K562 (cell line): ENCODE measurements at regions not wholly inside any gene's neighbourhood (a gene's known extent, or its start where the extent isn't known, plus 50 kb on each side); places are given as distances from the start of the nearest gene placed in this dataset.

Source experiments
- ATAC-seq: fragments of 200-7000 bp; cut with Tn5 transposase; 3 replicates; pipeline ENCODE4 v1.9.1; 2020; ENCODE audit warnings: moderate library complexity
- BruUV-seq: library from RNA; stranded (reverse); fragments of 400-500 nt; replicated peaks from 2 replicates; lab custom pipeline; 2021; lab: Mats Ljungman, UMichigan
- CTCF ChIA-PET: fragments of 300-600 bp; formaldehyde crosslinking; extraction: SDS; loops from one replicate; lab custom pipeline; 2021; ENCODE audit warnings: low intra/inter-chr PET ratio; lab: Yijun Ruan, JAX
- POLR2A ChIA-PET: fragments of 300-600, 350-650 bp; sonication (Branson Sonifier 250); formaldehyde crosslinking; extraction: SDS; loops from one replicate; lab custom pipeline; 2021; ENCODE audit warnings: antibody characterized with exemption, inconsistent platforms; lab: Yijun Ruan, JAX
- DNase-seq, 4 experiments: peaks; one replicate each; pipeline versions ENCODE4 v3.0.0 to v3.0.0-alpha.2; 2011 to 2018; ENCODE audit warnings: low spot score in 3 of 4, mixed read lengths in 3 of 4; ENCODE audit errors: extremely low read depth in 1 of 4
- FAIRE-seq: peaks from 2 replicates; lab custom pipeline; 2011; peaks lifted over from hg19 to GRCh38; lab: Jason Lieb, UNC
- H2AFZ ChIP-seq: 2 replicates; pipeline ENCODE4 v1.6.0; 2011; ENCODE audit warnings: low read depth, low read length, control low read depth, inconsistent platforms
- H3K27ac ChIP-seq: fragments of 200-600 bp; 3 replicates; pipeline ENCODE4 v1.8.0; 2011; ENCODE audit warnings: low read depth, mild to moderate bottlenecking, control low read depth, inconsistent platforms, low read length, moderate library complexity, mixed read lengths; ENCODE audit errors: extremely low read depth
- H3K27me3 ChIP-seq, 2 experiments: fragments of 300-600 bp in 1 of 2; 2 replicates in 1 of 2; 3 replicates in 1 of 2; pipeline versions ENCODE4 v1.6.0 to v1.8.0; 2011; ENCODE audit warnings: inconsistent platforms in 2 of 2, low read length in 2 of 2, mild to moderate bottlenecking in 1 of 2, mixed read lengths in 1 of 2, moderate library complexity in 1 of 2; ENCODE audit not compliant: control insufficient read depth in 2 of 2, insufficient read depth in 2 of 2
- H3K36me3 ChIP-seq: fragments of 300-600 bp; 3 replicates; pipeline ENCODE4 v1.8.0; 2011; ENCODE audit warnings: mild to moderate bottlenecking, low read length, inconsistent platforms; ENCODE audit not compliant: control insufficient read depth, insufficient read depth
- H3K4me1 ChIP-seq, 2 experiments: fragments of 200-600 bp in 1 of 2; replicated peaks in 1 of 2; 2 replicates in 1 of 2; 3 replicates in 1 of 2; pipeline versions ENCODE4 v1.5.1 to v1.8.0; 2011; ENCODE audit warnings: inconsistent platforms in 2 of 2, low read length in 2 of 2, mild to moderate bottlenecking in 1 of 2, mixed read lengths in 1 of 2, moderate library complexity in 1 of 2; ENCODE audit not compliant: control insufficient read depth in 2 of 2, insufficient read depth in 2 of 2
- H3K4me2 ChIP-seq: 2 replicates; pipeline ENCODE4 v1.6.1; 2011; ENCODE audit warnings: low read length, control low read depth, inconsistent platforms, mixed read lengths; ENCODE audit not compliant: insufficient read depth
- H3K4me3 ChIP-seq: fragments of 200-600 bp; sonication (generic), shearing (Covaris generic); 2 replicates; pipeline ENCODE4 v1.5.1; 2016; ENCODE audit warnings: control low read depth, inconsistent platforms
- H3K79me2 ChIP-seq: fragments of 200-600 bp; 3 replicates; pipeline ENCODE4 v1.8.0; 2011; ENCODE audit warnings: low read length, inconsistent platforms; ENCODE audit not compliant: control insufficient read depth, insufficient read depth
- H3K9ac ChIP-seq, 2 experiments: 2 replicates each; pipeline versions ENCODE4 v1.6.0 to v1.6.1; 2011; ENCODE audit warnings: low read depth in 2 of 2, low read length in 2 of 2, control low read depth in 1 of 2, inconsistent platforms in 1 of 2, mild to moderate bottlenecking in 1 of 2, mixed read lengths in 1 of 2; ENCODE audit not compliant: insufficient read depth in 1 of 2
- H3K9me1 ChIP-seq: one replicate; pipeline ENCODE4 v1.6.0; 2011; ENCODE audit warnings: inconsistent platforms, mild to moderate bottlenecking, low read length, moderate library complexity; ENCODE audit not compliant: control insufficient read depth, insufficient read depth
- H3K9me3 ChIP-seq: replicated peaks from 2 replicates; pipeline ENCODE4 v1.5.1; 2011; ENCODE audit warnings: low read depth, low read length, inconsistent platforms; ENCODE audit not compliant: control insufficient read depth, insufficient read depth
- H4K20me1 ChIP-seq: replicated peaks from 2 replicates; pipeline ENCODE4 v1.6.1; 2011; ENCODE audit warnings: low read length, inconsistent platforms, mixed read lengths; ENCODE audit not compliant: control insufficient read depth, insufficient read depth
- RBM17 ChIP-seq: fragments of 200-400 bp; formaldehyde crosslinking; IDR thresholded peaks from 2 replicates; pipeline ENCODE4 v1.6.1; 2017; ENCODE audit warnings: low read depth, mild to moderate bottlenecking, low read length, borderline replicate concordance
- SREBF2 ChIP-seq: sonication (generic); formaldehyde crosslinking; IDR thresholded peaks from 2 replicates; pipeline ENCODE4 v1.4.0; 2020; ENCODE audit warnings: mild to moderate bottlenecking, missing genetic modification reagents
- TOE1 ChIP-seq, 2 experiments: fragments of 450-650 bp in 1 of 2; sonication (generic) in 1 of 2; formaldehyde crosslinking in 1 of 2; IDR thresholded peaks; 2 replicates each; pipeline versions ENCODE4 v1.7.1 to v1.8.0; 2016 to 2022; ENCODE audit warnings: borderline replicate concordance in 2 of 2, mild to moderate bottlenecking in 2 of 2, antibody characterized with exemption in 1 of 2, inconsistent platforms in 1 of 2, low read depth in 1 of 2, missing genetic modification reagents in 1 of 2, moderate library complexity in 1 of 2
- ZZZ3 ChIP-seq: fragments of 450-650 bp; IDR thresholded peaks from 2 replicates; pipeline ENCODE4 v1.6.1; 2016; ENCODE audit warnings: antibody characterized with exemption, mild to moderate bottlenecking, moderate library complexity
- WGBS: fragments of 100-300 bp; shearing (Covaris generic); methylation state at CpG from one replicate; pipeline ENCODE4 v1.1.6; 2016; ENCODE audit warnings: low coverage, mixed read lengths; ENCODE audit not compliant: insufficient coverage; ENCODE audit errors: missing lambda C conversion rate; 5-methylcytosine and 5-hydroxymethylcytosine counted together
- in situ Hi-C: fragments of 300-500 bp; cut with MboI; formaldehyde crosslinking; loops from 4 replicates; pipeline ENCODE4 v1.15.0; 2018; ENCODE audit warnings: inconsistent platforms, mixed read lengths
- intact Hi-C: fragments of 100-400 bp; cut with micrococcal nuclease; formaldehyde crosslinking; loops from 2 replicates; pipeline ENCODE4 v1.14.2; 2022
- TF ChIP-seq, protein P1 (sequence below): sonication (generic); formaldehyde crosslinking; IDR thresholded peaks from 2 replicates; pipeline ENCODE4 v1.8.1; 2022; ENCODE audit warnings: missing genetic modification reagents
- TF ChIP-seq, protein P2 (sequence below), 2 experiments: fragments of 250-450 bp in 1 of 2; fragments of 450-650 bp in 1 of 2; sonication (Bioruptor Pico) in 1 of 2; IDR thresholded peaks; 2 replicates each; pipeline versions ENCODE4 v1.6.1 to v1.8.0; 2016 to 2021; ENCODE audit warnings: mild to moderate bottlenecking in 2 of 2, moderate library complexity in 2 of 2, missing compliant biosample characterization in 1 of 2, missing genetic modification characterization in 1 of 2

GRCh38 chr12:127101076-127101475, 1165.9 kb upstream of the TMEM132C start:
- in situ Hi-C loops: loop anchor here (10.0 kb wide), 1 partner anchor 934 kb away; no protein-coding TSS in a partner anchor
- Histone ChIP-seq H3K27ac (no peak overlapping the region), H3K9ac (no peak overlapping the region), H3K4me1 (no peaks in the 10 kb centered on the region), H3K4me2 (no peak overlapping the region), H4K20me1 (no peaks in the 10 kb centered on the region), H3K27me3 (no peaks in the 10 kb centered on the region), H3K9me1 (no peaks in the 10 kb centered on the region), H2AFZ (no peak overlapping the region), H3K9me3 (no peaks in the 10 kb centered on the region), H3K4me3 (no peak overlapping the region), H3K36me3 (no peaks in the 10 kb centered on the region), H3K79me2 (no peaks in the 10 kb centered on the region)
- TF ChIP-seq RBM17: no peak
- no peak for TF ChIP-seq ZZZ3
- TF ChIP-seq, protein P1, sequence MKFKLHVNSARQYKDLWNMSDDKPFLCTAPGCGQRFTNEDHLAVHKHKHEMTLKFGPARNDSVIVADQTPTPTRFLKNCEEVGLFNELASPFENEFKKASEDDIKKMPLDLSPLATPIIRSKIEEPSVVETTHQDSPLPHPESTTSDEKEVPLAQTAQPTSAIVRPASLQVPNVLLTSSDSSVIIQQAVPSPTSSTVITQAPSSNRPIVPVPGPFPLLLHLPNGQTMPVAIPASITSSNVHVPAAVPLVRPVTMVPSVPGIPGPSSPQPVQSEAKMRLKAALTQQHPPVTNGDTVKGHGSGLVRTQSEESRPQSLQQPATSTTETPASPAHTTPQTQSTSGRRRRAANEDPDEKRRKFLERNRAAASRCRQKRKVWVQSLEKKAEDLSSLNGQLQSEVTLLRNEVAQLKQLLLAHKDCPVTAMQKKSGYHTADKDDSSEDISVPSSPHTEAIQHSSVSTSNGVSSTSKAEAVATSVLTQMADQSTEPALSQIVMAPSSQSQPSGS (CRISPR knock-in tag): no peak
- 60% methylated on average over 1 of the region's 1 CpG for WGBS
- intact Hi-C loops: loop anchor here (10.0 kb wide), 1 partner anchor 76 kb away; no protein-coding TSS in a partner anchor
- DNase-seq (no peak), ATAC-seq (no peak), FAIRE-seq (no peak)
- POLR2A ChIA-PET: interaction anchor here (0.5 to 1.6 kb wide), 4 partner anchors 8 to 69 kb away, joined by 3 read pairs; no protein-coding TSS in a partner anchor
- CTCF ChIA-PET: no interaction called here
- BruUV-seq: no TSS peak

DNA sequence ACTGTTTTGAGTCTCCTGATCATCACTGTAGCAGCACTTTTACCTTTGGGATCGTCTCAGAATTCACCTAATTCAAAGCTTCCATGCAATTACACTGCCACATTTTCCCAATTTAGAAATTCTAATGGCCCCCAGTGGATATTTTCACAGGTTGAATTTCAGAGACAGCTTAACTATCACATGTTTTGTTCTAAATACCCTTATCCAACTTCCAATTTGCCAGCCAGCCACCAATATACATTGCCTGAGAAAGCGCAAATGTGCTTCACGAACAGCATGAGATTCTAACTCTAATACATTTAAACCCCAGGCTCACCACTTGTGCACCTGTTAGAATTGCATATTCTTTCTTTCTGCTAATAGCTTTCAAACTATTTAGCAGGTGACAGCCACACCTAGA, 1160.9 kb upstream of the TMEM132C start:
- no TSS peak for BruUV-seq
- peaks cover 9% of the 10 kb centered on the region for H3K79me2 ChIP-seq
- DNase-seq (no peak), FAIRE-seq (no peak), ATAC-seq (no peak)
- no peak overlapping the region for H3K27ac ChIP-seq
- H3K4me1 ChIP-seq: peaks cover 0 to 4% of the 10 kb centered on the region in 2 experiments; a peak in 3 of 5 replicates
- ChIA-PET CTCF (interaction anchor here (0.5 kb wide), 1 partner anchor 10 kb away, joined by 4 read pairs; no protein-coding TSS in a partner anchor), POLR2A (no interaction called here)
- no peak overlapping the region for H3K4me3 ChIP-seq
- H2AFZ ChIP-seq: no peak overlapping the region
- H3K9me3 ChIP-seq: no peaks in the 10 kb centered on the region
- intact Hi-C loops: loop anchor here (5.0 to 10.0 kb wide), 3 partner anchors 51 to 276 kb away; no protein-coding TSS in a partner anchor
- H3K4me2 ChIP-seq: no peak overlapping the region
- no peak overlapping the region for H3K9ac ChIP-seq
- H4K20me1 ChIP-seq: no peaks in the 10 kb centered on the region
- 92% methylated on average over 3 of the region's 3 CpGs for WGBS
- no peaks in the 10 kb centered on the region for H3K27me3 ChIP-seq
- H3K36me3 ChIP-seq: 0 out of 3 replicates have a peak, but pooled peaks cover 2% of the 10 kb centered on the region
- H3K9me1 ChIP-seq: no peaks in the 10 kb centered on the region
- TF ChIP-seq TOE1 (IDR thresholded peaks at IDR 0.05; ENCODE audit: borderline replicate concordance) (no peak), TOE1 (CRISPR knock-in tag; IDR thresholded peaks at IDR 0.05; ENCODE audit: borderline replicate concordance, low read depth) (no peak), SREBF2 (no peak)
- TF ChIP-seq, protein P2, sequence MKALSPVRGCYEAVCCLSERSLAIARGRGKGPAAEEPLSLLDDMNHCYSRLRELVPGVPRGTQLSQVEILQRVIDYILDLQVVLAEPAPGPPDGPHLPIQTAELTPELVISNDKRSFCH (CRISPR knock-in tag; IDR thresholded peaks at IDR 0.05): no peak
- TF ChIP-seq, protein P2 (tag; IDR thresholded peaks at IDR 0.05): no peak
- in situ Hi-C loops: loop anchor here (5.0 to 10.0 kb wide), 2 partner anchors 186 to 929 kb away; no protein-coding TSS in a partner anchor
